Hepatocyte (in vitro differentiated cells): ENCODE measurements at regions not wholly inside any gene's neighbourhood (a gene's known extent, or its start where the extent isn't known, plus 50 kb on each side); places are given as distances from the start of the nearest gene placed in this dataset.

Source experiments
- EZH2 ChIP-seq: fragments of 200-600 bp; sonication (generic); IDR thresholded peaks from 2 replicates; pipeline ENCODE4 v1.6.1; 2016; ENCODE audit warnings: antibody characterized with exemption, mild to moderate bottlenecking, borderline replicate concordance
- EZH2phosphoT487 ChIP-seq: fragments of 200-600 bp; sonication (generic); IDR thresholded peaks from one replicate; pipeline ENCODE4 v1.6.1; 2018; ENCODE audit warnings: antibody characterized with exemption, mild to moderate bottlenecking, low read depth, moderate library complexity; ENCODE audit not compliant: unreplicated experiment, severe bottlenecking
- TF ChIP-seq, protein P1 (sequence below): fragments of 200-600 bp; sonication (generic); IDR thresholded peaks from 2 replicates; pipeline ENCODE4 v1.5.1; 2016; ENCODE audit warnings: antibody characterized with exemption, mild to moderate bottlenecking; ENCODE audit not compliant: poor library complexity

DNA sequence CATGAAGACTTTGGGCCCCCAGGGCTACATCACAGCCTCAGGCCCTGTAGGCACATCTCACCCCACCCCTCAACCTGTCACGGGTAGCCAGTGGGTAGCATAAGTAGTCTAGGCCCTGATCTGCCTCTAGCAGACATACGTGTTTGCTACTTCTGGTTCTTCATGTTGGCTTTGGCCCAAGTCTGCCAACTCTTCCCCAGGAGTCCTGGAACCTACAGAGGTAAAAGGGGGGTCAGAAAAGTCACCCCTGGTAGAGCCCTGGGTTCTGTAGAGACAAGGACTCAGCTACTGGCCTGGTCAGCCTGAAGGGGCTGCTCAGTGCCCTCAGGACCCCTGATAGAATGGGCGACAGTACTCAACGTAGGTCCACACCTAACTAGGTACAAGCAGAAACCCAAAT is 67.5 kb upstream of the UNC5B start:
- TF ChIP-seq, protein P1, sequence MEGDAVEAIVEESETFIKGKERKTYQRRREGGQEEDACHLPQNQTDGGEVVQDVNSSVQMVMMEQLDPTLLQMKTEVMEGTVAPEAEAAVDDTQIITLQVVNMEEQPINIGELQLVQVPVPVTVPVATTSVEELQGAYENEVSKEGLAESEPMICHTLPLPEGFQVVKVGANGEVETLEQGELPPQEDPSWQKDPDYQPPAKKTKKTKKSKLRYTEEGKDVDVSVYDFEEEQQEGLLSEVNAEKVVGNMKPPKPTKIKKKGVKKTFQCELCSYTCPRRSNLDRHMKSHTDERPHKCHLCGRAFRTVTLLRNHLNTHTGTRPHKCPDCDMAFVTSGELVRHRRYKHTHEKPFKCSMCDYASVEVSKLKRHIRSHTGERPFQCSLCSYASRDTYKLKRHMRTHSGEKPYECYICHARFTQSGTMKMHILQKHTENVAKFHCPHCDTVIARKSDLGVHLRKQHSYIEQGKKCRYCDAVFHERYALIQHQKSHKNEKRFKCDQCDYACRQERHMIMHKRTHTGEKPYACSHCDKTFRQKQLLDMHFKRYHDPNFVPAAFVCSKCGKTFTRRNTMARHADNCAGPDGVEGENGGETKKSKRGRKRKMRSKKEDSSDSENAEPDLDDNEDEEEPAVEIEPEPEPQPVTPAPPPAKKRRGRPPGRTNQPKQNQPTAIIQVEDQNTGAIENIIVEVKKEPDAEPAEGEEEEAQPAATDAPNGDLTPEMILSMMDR, result no peak
- TF ChIP-seq EZH2phosphoT487 (no peak), EZH2 (no peak)
